WTC11 (cell line): ENCODE measurements at regions not wholly inside any gene's neighbourhood (a gene's known extent, or its start where the extent isn't known, plus 50 kb on each side); places are given as distances from the start of the nearest gene placed in this dataset.

Source experiments
- ATAC-seq: fragments of 200-7000 bp; cut with Tn5 transposase; 2 replicates; pipeline ENCODE4 v1.10.0; 2021; ENCODE audit warnings: mild to moderate bottlenecking, moderate library complexity
- CTCF ChIA-PET: fragments of 300-600 bp; sonication (Branson Sonifier 250); formaldehyde crosslinking; loops from one replicate; lab custom pipeline; 2021; ENCODE audit warnings: antibody characterized with exemption; lab: Charles Lee
- POLR2A ChIA-PET: fragments of 350-600 bp; sonication (Branson Sonifier 250); formaldehyde crosslinking; loops from one replicate; lab custom pipeline; 2021; ENCODE audit warnings: antibody characterized with exemption; lab: Charles Lee
- DNase-seq: peaks from one replicate; pipeline ENCODE4 v3.0.0; 2021; ENCODE audit warnings: low spot score
- H3K27ac Mint-ChIP-seq: 2 replicates; pipeline ENCODE4 v1.8.0; 2021; ENCODE audit warnings: mixed read lengths
- H3K27me3 Mint-ChIP-seq: 2 replicates; pipeline ENCODE4 v1.8.0; 2021; ENCODE audit warnings: low read depth, mild to moderate bottlenecking, moderate library complexity, mixed read lengths
- H3K36me3 Mint-ChIP-seq: 2 replicates; pipeline ENCODE4 v1.8.0; 2021; ENCODE audit warnings: mixed read lengths
- H3K4me1 Mint-ChIP-seq: 2 replicates; pipeline ENCODE4 v1.8.0; 2022; ENCODE audit warnings: mixed read lengths
- H3K4me3 Mint-ChIP-seq: 2 replicates; pipeline ENCODE4 v1.8.0; 2021; ENCODE audit warnings: mild to moderate bottlenecking, moderate library complexity, mixed read lengths
- H3K9me3 Mint-ChIP-seq: 2 replicates; pipeline ENCODE4 v1.8.0; 2021; ENCODE audit warnings: mixed read lengths
- MYBL2 ChIP-seq: sonication (generic); formaldehyde crosslinking; IDR thresholded peaks from 2 replicates; pipeline ENCODE4 v1.8.1; 2023; ENCODE audit warnings: mild to moderate bottlenecking, moderate library complexity, missing genetic modification reagents
- NFE2L1 ChIP-seq: sonication (generic); formaldehyde crosslinking; IDR thresholded peaks from 2 replicates; pipeline ENCODE4 v1.8.1; 2023; ENCODE audit warnings: missing genetic modification reagents
- TF ChIP-seq, protein P1 (sequence below): sonication (generic); formaldehyde crosslinking; IDR thresholded peaks from 2 replicates; pipeline ENCODE4 v1.8.1; 2022; ENCODE audit warnings: mild to moderate bottlenecking, missing genetic modification reagents, moderate library complexity, borderline replicate concordance
- TF ChIP-seq, protein P2 (sequence below): sonication (generic); formaldehyde crosslinking; IDR thresholded peaks from 2 replicates; pipeline ENCODE4 v1.8.0; 2022; ENCODE audit warnings: missing genetic modification reagents
- TF ChIP-seq, protein P3 (sequence below): sonication (generic); formaldehyde crosslinking; IDR thresholded peaks from 2 replicates; pipeline ENCODE4 v1.8.1; 2022; ENCODE audit warnings: mild to moderate bottlenecking, moderate library complexity, missing genetic modification reagents
- TF ChIP-seq, protein P4 (sequence below): sonication (generic); formaldehyde crosslinking; IDR thresholded peaks from 2 replicates; pipeline ENCODE4 v1.8.1; 2023; ENCODE audit warnings: mild to moderate bottlenecking, moderate library complexity, missing genetic modification reagents
- TF ChIP-seq, protein P5 (sequence below): sonication (generic); formaldehyde crosslinking; IDR thresholded peaks from 2 replicates; pipeline ENCODE4 v1.8.0; 2023; ENCODE audit warnings: mild to moderate bottlenecking, missing genetic modification reagents
- TF ChIP-seq, protein P6 (sequence below): fragments of 250-450 bp; sonication (Bioruptor Pico); IDR thresholded peaks from 2 replicates; pipeline ENCODE4 v2.1.2; 2022; ENCODE audit warnings: mild to moderate bottlenecking, moderate library complexity
- TF ChIP-seq, protein P7 (sequence below): sonication (generic); formaldehyde crosslinking; IDR thresholded peaks from 2 replicates; pipeline ENCODE4 v1.8.0; 2022; ENCODE audit warnings: mild to moderate bottlenecking, missing genetic modification reagents
- TF ChIP-seq, protein P8 (sequence below): sonication (generic); formaldehyde crosslinking; IDR thresholded peaks from 2 replicates; pipeline ENCODE4 v1.8.1; 2022; ENCODE audit warnings: missing genetic modification reagents, borderline replicate concordance
- TF ChIP-seq, protein P9 (sequence below): sonication (generic); formaldehyde crosslinking; IDR thresholded peaks from 2 replicates; pipeline ENCODE4 v1.8.0; 2022; ENCODE audit warnings: mild to moderate bottlenecking, missing genetic modification reagents

DNA sequence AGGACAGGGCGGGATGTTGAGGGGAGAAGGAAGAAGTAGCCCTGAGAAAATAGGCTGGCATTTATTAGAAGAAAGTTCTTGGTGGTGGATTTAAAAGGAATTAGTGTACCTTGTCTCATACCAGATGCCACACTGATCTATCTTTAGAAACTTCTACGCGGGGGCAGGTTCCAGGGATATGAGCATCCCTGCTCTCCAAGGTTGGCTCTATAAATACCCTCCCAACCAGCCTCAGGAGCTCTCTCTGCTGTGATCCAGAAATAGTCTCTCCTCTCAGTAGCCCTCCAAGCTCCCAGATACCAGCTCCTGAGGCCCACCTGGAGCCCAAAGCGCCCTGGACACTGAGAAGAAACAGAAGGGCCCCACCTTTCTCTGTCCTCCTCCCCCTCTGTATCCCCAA is 128.3 kb upstream of the TNR start:
- DNase-seq (no peak), ATAC-seq (no peak)
- TF ChIP-seq, protein P1, sequence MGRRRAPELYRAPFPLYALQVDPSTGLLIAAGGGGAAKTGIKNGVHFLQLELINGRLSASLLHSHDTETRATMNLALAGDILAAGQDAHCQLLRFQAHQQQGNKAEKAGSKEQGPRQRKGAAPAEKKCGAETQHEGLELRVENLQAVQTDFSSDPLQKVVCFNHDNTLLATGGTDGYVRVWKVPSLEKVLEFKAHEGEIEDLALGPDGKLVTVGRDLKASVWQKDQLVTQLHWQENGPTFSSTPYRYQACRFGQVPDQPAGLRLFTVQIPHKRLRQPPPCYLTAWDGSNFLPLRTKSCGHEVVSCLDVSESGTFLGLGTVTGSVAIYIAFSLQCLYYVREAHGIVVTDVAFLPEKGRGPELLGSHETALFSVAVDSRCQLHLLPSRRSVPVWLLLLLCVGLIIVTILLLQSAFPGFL: no peak
- TF ChIP-seq NFE2L1: no peak
- TF ChIP-seq, protein P2, sequence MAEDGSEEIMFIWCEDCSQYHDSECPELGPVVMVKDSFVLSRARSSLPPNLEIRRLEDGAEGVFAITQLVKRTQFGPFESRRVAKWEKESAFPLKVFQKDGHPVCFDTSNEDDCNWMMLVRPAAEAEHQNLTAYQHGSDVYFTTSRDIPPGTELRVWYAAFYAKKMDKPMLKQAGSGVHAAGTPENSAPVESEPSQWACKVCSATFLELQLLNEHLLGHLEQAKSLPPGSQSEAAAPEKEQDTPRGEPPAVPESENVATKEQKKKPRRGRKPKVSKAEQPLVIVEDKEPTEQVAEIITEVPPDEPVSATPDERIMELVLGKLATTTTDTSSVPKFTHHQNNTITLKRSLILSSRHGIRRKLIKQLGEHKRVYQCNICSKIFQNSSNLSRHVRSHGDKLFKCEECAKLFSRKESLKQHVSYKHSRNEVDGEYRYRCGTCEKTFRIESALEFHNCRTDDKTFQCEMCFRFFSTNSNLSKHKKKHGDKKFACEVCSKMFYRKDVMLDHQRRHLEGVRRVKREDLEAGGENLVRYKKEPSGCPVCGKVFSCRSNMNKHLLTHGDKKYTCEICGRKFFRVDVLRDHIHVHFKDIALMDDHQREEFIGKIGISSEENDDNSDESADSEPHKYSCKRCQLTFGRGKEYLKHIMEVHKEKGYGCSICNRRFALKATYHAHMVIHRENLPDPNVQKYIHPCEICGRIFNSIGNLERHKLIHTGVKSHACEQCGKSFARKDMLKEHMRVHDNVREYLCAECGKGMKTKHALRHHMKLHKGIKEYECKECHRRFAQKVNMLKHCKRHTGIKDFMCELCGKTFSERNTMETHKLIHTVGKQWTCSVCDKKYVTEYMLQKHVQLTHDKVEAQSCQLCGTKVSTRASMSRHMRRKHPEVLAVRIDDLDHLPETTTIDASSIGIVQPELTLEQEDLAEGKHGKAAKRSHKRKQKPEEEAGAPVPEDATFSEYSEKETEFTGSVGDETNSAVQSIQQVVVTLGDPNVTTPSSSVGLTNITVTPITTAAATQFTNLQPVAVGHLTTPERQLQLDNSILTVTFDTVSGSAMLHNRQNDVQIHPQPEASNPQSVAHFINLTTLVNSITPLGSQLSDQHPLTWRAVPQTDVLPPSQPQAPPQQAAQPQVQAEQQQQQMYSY (CRISPR knock-in tag): no peak
- TF ChIP-seq, protein P3, sequence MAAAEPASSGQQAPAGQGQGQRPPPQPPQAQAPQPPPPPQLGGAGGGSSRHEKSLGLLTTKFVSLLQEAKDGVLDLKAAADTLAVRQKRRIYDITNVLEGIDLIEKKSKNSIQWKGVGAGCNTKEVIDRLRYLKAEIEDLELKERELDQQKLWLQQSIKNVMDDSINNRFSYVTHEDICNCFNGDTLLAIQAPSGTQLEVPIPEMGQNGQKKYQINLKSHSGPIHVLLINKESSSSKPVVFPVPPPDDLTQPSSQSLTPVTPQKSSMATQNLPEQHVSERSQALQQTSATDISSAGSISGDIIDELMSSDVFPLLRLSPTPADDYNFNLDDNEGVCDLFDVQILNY (CRISPR knock-in tag): no peak
- Mint-ChIP-seq H3K27me3 (peaks cover 11% of the 10 kb centered on the region), H3K4me1 (peaks cover 24% of the 10 kb centered on the region), H3K27ac (no peak overlapping the region), H3K9me3 (no peaks in the 10 kb centered on the region), H3K4me3 (no peak overlapping the region), H3K36me3 (no peaks in the 10 kb centered on the region)
- ChIA-PET CTCF (no interaction called here), POLR2A (no interaction called here)

DNA sequence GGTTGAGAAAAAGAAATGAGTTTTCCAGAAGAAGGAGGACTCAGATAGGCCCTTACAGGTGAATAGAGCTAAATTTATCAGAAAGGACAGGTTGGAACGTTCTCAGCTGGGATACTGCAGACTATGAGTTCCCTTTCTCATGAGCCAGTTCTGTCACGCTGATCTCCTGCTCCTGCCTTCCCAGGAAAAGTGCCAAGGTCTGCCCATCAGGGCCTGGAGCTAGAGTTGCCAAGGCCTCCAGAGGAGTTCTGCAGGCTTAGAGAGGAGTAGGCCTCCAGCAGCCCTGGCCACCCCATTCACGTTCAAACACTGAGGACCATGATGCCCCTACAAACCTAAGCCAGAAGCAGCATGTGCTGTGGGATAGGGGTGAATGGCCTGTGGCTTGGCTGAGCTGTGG is 126.8 kb upstream of the TNR start:
- H3K27me3 Mint-ChIP-seq: peaks cover 11% of the 10 kb centered on the region
- no peak overlapping the region; the same call in 1 of the 2 replicates for H3K27ac Mint-ChIP-seq
- H3K4me3 Mint-ChIP-seq: no peak overlapping the region
- peaks cover 35% of the 10 kb centered on the region for H3K4me1 Mint-ChIP-seq
- ChIA-PET POLR2A (no interaction called here), CTCF (no interaction called here)
- DNase-seq (no peak), ATAC-seq (no peak)
- H3K9me3 Mint-ChIP-seq: no peaks in the 10 kb centered on the region
- H3K36me3 Mint-ChIP-seq: no peaks in the 10 kb centered on the region
- TF ChIP-seq, protein P4, sequence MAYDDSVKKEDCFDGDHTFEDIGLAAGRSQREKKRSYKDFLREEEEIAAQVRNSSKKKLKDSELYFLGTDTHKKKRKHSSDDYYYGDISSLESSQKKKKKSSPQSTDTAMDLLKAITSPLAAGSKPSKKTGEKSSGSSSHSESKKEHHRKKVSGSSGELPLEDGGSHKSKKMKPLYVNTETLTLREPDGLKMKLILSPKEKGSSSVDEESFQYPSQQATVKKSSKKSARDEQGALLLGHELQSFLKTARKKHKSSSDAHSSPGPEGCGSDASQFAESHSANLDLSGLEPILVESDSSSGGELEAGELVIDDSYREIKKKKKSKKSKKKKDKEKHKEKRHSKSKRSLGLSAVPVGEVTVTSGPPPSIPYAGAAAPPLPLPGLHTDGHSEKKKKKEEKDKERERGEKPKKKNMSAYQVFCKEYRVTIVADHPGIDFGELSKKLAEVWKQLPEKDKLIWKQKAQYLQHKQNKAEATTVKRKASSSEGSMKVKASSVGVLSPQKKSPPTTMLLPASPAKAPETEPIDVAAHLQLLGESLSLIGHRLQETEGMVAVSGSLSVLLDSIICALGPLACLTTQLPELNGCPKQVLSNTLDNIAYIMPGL: no peak
- TF ChIP-seq, protein P5, sequence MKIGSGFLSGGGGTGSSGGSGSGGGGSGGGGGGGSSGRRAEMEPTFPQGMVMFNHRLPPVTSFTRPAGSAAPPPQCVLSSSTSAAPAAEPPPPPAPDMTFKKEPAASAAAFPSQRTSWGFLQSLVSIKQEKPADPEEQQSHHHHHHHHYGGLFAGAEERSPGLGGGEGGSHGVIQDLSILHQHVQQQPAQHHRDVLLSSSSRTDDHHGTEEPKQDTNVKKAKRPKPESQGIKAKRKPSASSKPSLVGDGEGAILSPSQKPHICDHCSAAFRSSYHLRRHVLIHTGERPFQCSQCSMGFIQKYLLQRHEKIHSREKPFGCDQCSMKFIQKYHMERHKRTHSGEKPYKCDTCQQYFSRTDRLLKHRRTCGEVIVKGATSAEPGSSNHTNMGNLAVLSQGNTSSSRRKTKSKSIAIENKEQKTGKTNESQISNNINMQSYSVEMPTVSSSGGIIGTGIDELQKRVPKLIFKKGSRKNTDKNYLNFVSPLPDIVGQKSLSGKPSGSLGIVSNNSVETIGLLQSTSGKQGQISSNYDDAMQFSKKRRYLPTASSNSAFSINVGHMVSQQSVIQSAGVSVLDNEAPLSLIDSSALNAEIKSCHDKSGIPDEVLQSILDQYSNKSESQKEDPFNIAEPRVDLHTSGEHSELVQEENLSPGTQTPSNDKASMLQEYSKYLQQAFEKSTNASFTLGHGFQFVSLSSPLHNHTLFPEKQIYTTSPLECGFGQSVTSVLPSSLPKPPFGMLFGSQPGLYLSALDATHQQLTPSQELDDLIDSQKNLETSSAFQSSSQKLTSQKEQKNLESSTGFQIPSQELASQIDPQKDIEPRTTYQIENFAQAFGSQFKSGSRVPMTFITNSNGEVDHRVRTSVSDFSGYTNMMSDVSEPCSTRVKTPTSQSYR (CRISPR knock-in tag): no peak
- TF ChIP-seq, protein P6, sequence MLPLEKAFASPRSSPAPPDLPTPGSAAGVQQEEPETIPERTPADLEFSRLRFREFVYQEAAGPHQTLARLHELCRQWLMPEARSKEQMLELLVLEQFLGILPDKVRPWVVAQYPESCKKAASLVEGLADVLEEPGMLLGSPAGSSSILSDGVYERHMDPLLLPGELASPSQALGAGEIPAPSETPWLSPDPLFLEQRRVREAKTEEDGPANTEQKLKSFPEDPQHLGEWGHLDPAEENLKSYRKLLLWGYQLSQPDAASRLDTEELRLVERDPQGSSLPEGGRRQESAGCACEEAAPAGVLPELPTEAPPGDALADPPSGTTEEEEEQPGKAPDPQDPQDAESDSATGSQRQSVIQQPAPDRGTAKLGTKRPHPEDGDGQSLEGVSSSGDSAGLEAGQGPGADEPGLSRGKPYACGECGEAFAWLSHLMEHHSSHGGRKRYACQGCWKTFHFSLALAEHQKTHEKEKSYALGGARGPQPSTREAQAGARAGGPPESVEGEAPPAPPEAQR (CRISPR knock-in tag): no peak
- no peak for TF ChIP-seq MYBL2 (CRISPR knock-in tag)
- TF ChIP-seq, protein P7, sequence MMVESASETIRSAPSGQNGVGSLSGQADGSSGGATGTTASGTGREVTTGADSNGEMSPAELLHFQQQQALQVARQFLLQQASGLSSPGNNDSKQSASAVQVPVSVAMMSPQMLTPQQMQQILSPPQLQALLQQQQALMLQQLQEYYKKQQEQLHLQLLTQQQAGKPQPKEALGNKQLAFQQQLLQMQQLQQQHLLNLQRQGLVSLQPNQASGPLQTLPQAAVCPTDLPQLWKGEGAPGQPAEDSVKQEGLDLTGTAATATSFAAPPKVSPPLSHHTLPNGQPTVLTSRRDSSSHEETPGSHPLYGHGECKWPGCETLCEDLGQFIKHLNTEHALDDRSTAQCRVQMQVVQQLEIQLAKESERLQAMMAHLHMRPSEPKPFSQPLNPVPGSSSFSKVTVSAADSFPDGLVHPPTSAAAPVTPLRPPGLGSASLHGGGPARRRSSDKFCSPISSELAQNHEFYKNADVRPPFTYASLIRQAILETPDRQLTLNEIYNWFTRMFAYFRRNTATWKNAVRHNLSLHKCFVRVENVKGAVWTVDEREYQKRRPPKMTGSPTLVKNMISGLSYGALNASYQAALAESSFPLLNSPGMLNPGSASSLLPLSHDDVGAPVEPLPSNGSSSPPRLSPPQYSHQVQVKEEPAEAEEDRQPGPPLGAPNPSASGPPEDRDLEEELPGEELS (CRISPR knock-in tag): no peak
- TF ChIP-seq, protein P8, sequence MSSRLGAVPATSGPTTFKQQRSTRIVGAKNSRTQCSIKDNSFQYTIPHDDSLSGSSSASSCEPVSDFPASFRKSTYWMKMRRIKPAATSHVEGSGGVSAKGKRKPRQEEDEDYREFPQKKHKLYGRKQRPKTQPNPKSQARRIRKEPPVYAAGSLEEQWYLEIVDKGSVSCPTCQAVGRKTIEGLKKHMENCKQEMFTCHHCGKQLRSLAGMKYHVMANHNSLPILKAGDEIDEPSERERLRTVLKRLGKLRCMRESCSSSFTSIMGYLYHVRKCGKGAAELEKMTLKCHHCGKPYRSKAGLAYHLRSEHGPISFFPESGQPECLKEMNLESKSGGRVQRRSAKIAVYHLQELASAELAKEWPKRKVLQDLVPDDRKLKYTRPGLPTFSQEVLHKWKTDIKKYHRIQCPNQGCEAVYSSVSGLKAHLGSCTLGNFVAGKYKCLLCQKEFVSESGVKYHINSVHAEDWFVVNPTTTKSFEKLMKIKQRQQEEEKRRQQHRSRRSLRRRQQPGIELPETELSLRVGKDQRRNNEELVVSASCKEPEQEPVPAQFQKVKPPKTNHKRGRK: no peak
- TF ChIP-seq, protein P3 (CRISPR knock-in tag): no peak
- TF ChIP-seq, protein P9, sequence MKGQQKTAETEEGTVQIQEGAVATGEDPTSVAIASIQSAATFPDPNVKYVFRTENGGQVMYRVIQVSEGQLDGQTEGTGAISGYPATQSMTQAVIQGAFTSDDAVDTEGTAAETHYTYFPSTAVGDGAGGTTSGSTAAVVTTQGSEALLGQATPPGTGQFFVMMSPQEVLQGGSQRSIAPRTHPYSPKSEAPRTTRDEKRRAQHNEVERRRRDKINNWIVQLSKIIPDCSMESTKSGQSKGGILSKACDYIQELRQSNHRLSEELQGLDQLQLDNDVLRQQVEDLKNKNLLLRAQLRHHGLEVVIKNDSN (CRISPR knock-in tag): no peak
